ENCODE measurements at regions not wholly inside any gene's neighbourhood (a gene's known extent, or its start where the extent isn't known, plus 50 kb on each side); places are given as distances from the start of the nearest gene placed in this dataset.

- WGBS, result 52% methylated on average over 3 of the region's 3 CpGs
- H3K4me1 ChIP-seq, result no peaks in the 10 kb centered on the region
- no peak overlapping the region for H3K4me3 ChIP-seq
- no peaks in the 10 kb centered on the region for H3K9me3 ChIP-seq
- no peak overlapping the region for H3K27ac ChIP-seq
- H3K27me3 ChIP-seq, result no peaks in the 10 kb centered on the region
- TF ChIP-seq CTCF (IDR thresholded peaks at IDR 0.05) (no peak), EP300 (IDR thresholded peaks at IDR 0.05) (no peak), POLR2AphosphoS5 (IDR thresholded peaks at IDR 0.05) (no peak), POLR2A (IDR thresholded peaks at IDR 0.05) (no peak)
- H3K36me3 ChIP-seq, result no peaks in the 10 kb centered on the region
- DNase-seq (ENCODE audit: low spot score in 2 of 2), result no peak
These were observed 382.2 kb upstream of the CDH5 start for GRCh38 chr16:65984296-65984695.

GRCh38 chr16:65981057-65981456 is 385.4 kb upstream of the CDH5 start:
- no peak for TF ChIP-seq CTCF (IDR thresholded peaks at IDR 0.05)
- TF ChIP-seq POLR2A (IDR thresholded peaks at IDR 0.05), result no peak
- TF ChIP-seq POLR2AphosphoS5 (IDR thresholded peaks at IDR 0.05), result no peak
- TF ChIP-seq EP300 (IDR thresholded peaks at IDR 0.05), result no peak
- 91% methylated on average over 2 of the region's 2 CpGs for WGBS

GRCh38 chr16:65975049-65975708 is 391.3 kb upstream of the CDH5 start:
- H3K4me1 ChIP-seq, result no peaks in the 10 kb centered on the region
- H3K9me3 ChIP-seq, result no peaks in the 10 kb centered on the region
- no peak overlapping the region for H3K27ac ChIP-seq
- no peaks in the 10 kb centered on the region for H3K36me3 ChIP-seq
- H3K4me3 ChIP-seq, result no peak overlapping the region
- DNase-seq (ENCODE audit: low spot score in 2 of 2), result no peak
- WGBS, result 75% methylated on average over 4 of the region's 7 CpGs
- no peaks in the 10 kb centered on the region for H3K27me3 ChIP-seq
- TF ChIP-seq POLR2A (IDR thresholded peaks at IDR 0.05) (no peak), EP300 (IDR thresholded peaks at IDR 0.05) (no peak), CTCF (IDR thresholded peaks at IDR 0.05) (no peak), POLR2AphosphoS5 (IDR thresholded peaks at IDR 0.05) (no peak)

More at GRCh38 chr16:65981057-65981456, 385.4 kb upstream of the CDH5 start:
- DNase-seq (ENCODE audit: low spot score in 2 of 2), result no peak
- no peak overlapping the region for H3K27ac ChIP-seq
- no peak overlapping the region for H3K4me3 ChIP-seq
- no peaks in the 10 kb centered on the region for H3K9me3 ChIP-seq
- no peaks in the 10 kb centered on the region for H3K36me3 ChIP-seq
- H3K27me3 ChIP-seq, result no peaks in the 10 kb centered on the region
- H3K4me1 ChIP-seq, result no peaks in the 10 kb centered on the region

- Histone ChIP-seq H3K27ac (no peak overlapping the region), H3K9me3 (no peaks in the 10 kb centered on the region), H3K4me1 (no peaks in the 10 kb centered on the region), H3K4me3 (no peak overlapping the region), H3K27me3 (no peaks in the 10 kb centered on the region), H3K36me3 (no peaks in the 10 kb centered on the region)
- TF ChIP-seq POLR2A (IDR thresholded peaks at IDR 0.05) (no peak), POLR2AphosphoS5 (IDR thresholded peaks at IDR 0.05) (no peak), EP300 (IDR thresholded peaks at IDR 0.05) (no peak), CTCF (IDR thresholded peaks at IDR 0.05) (no peak)
- WGBS, result 82% methylated on average over 4 of the region's 4 CpGs
- no peak for DNase-seq (ENCODE audit: low spot score in 2 of 2)
These were observed 399.1 kb upstream of the CDH5 start for GRCh38 chr16:65967376-65967775.

GRCh38 chr16:65965628-65966027 is 400.9 kb upstream of the CDH5 start:
- Histone ChIP-seq H3K4me3 (no peak overlapping the region), H3K27ac (no peak overlapping the region), H3K4me1 (no peaks in the 10 kb centered on the region), H3K9me3 (no peaks in the 10 kb centered on the region), H3K36me3 (no peaks in the 10 kb centered on the region), H3K27me3 (no peaks in the 10 kb centered on the region)
- 63% methylated on average over 6 of the region's 6 CpGs for WGBS
- TF ChIP-seq EP300 (IDR thresholded peaks at IDR 0.05) (no peak), POLR2AphosphoS5 (IDR thresholded peaks at IDR 0.05) (no peak), CTCF (IDR thresholded peaks at IDR 0.05) (no peak), POLR2A (IDR thresholded peaks at IDR 0.05) (no peak)
- DNase-seq (ENCODE audit: low spot score in 2 of 2), result no peak

Measured in suprapubic skin (tissue), 4 donors.